ENCODE measurements at regions not wholly inside any gene's neighbourhood (a gene's known extent, or its start where the extent isn't known, plus 50 kb on each side); places are given as distances from the start of the nearest gene placed in this dataset.

- TF ChIP-seq ZNF462 (CRISPR knock-in tag; IDR thresholded peaks at IDR 0.05) (no peak), ZNF331 (CRISPR knock-in tag; IDR thresholded peaks at IDR 0.05; ENCODE audit: low read depth) (no peak), POLR2AphosphoS5 (IDR thresholded peaks at IDR 0.05; ENCODE audit: low read depth) (no peak), CREB1 (CRISPR knock-in tag; IDR thresholded peaks at IDR 0.05; ENCODE audit: low read depth) (no peak), ZNF114 (CRISPR knock-in tag; IDR thresholded peaks at IDR 0.05) (no peak)
- TF ChIP-seq, protein P1, sequence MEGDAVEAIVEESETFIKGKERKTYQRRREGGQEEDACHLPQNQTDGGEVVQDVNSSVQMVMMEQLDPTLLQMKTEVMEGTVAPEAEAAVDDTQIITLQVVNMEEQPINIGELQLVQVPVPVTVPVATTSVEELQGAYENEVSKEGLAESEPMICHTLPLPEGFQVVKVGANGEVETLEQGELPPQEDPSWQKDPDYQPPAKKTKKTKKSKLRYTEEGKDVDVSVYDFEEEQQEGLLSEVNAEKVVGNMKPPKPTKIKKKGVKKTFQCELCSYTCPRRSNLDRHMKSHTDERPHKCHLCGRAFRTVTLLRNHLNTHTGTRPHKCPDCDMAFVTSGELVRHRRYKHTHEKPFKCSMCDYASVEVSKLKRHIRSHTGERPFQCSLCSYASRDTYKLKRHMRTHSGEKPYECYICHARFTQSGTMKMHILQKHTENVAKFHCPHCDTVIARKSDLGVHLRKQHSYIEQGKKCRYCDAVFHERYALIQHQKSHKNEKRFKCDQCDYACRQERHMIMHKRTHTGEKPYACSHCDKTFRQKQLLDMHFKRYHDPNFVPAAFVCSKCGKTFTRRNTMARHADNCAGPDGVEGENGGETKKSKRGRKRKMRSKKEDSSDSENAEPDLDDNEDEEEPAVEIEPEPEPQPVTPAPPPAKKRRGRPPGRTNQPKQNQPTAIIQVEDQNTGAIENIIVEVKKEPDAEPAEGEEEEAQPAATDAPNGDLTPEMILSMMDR (conservative IDR thresholded peaks at IDR 0.05; ENCODE audit: low read depth in 2 of 2): no peak
- TF ChIP-seq, protein P2, sequence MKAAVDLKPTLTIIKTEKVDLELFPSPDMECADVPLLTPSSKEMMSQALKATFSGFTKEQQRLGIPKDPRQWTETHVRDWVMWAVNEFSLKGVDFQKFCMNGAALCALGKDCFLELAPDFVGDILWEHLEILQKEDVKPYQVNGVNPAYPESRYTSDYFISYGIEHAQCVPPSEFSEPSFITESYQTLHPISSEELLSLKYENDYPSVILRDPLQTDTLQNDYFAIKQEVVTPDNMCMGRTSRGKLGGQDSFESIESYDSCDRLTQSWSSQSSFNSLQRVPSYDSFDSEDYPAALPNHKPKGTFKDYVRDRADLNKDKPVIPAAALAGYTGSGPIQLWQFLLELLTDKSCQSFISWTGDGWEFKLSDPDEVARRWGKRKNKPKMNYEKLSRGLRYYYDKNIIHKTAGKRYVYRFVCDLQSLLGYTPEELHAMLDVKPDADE (IDR thresholded peaks at IDR 0.05): no peak
Observed at GRCh38 chr11:26078231-26078821, 253.6 kb upstream of the ANO3 start (continued).

Data from GM23338 (cell line).